H1 (cell line): ENCODE measurements at regions not wholly inside any gene's neighbourhood (a gene's known extent, or its start where the extent isn't known, plus 50 kb on each side); places are given as distances from the start of the nearest gene placed in this dataset.

Source experiments
- CTCF ChIA-PET: fragments of 300-600 bp; sonication (Branson Sonifier 250); formaldehyde crosslinking; loops from one replicate; lab custom pipeline; 2021; ENCODE audit not compliant: partially characterized antibody; lab: Charles Lee
- POLR2A ChIA-PET: fragments of 300-600 bp; sonication (Branson Sonifier 250); formaldehyde crosslinking; loops from one replicate; lab custom pipeline; 2021; ENCODE audit warnings: inconsistent platforms; ENCODE audit not compliant: partially characterized antibody; lab: Charles Lee
- DNase-seq, 2 experiments: peaks; one replicate each; pipeline versions ENCODE4 v3.0.0 to v3.0.0-alpha.2; 2010 to 2022; ENCODE audit warnings: low spot score in 2 of 2, low read depth in 1 of 2, mixed read lengths in 1 of 2
- FAIRE-seq: peaks from 2 replicates; lab custom pipeline; 2011; peaks lifted over from hg19 to GRCh38; lab: Jason Lieb, UNC
- H2AFZ ChIP-seq: 2 replicates; pipeline ENCODE4 v1.8.1; 2012; ENCODE audit warnings: low read length, inconsistent platforms
- H2AK5ac ChIP-seq: 2 replicates; pipeline ENCODE4 v1.6.1; 2013; ENCODE audit warnings: low read depth, low read length
- H2BK120ac ChIP-seq: replicated peaks from 2 replicates; pipeline ENCODE3; 2013; ENCODE audit warnings: low read depth, low read length, inconsistent platforms
- H2BK12ac ChIP-seq: 2 replicates; pipeline ENCODE4 v1.6.1; 2013; ENCODE audit warnings: low read depth, low read length
- H2BK15ac ChIP-seq: 2 replicates; pipeline ENCODE4 v1.6.1; 2013; ENCODE audit warnings: low read length
- H2BK20ac ChIP-seq: 2 replicates; pipeline ENCODE4 v1.6.1; 2013; ENCODE audit warnings: low read length
- H2BK5ac ChIP-seq: 2 replicates; pipeline ENCODE4 v1.6.1; 2013; ENCODE audit warnings: low read depth, low read length
- H3K14ac ChIP-seq: 2 replicates; pipeline ENCODE4 v1.6.1; 2013; ENCODE audit warnings: inconsistent platforms; ENCODE audit not compliant: insufficient read length
- H3K18ac ChIP-seq: 2 replicates; pipeline ENCODE4 v1.6.1; 2013; ENCODE audit warnings: low read length; ENCODE audit errors: extremely low read depth
- H3K23ac ChIP-seq: 2 replicates; pipeline ENCODE4 v1.6.1; 2013; ENCODE audit warnings: inconsistent platforms; ENCODE audit not compliant: insufficient read length
- H3K23me2 ChIP-seq: 2 replicates; pipeline ENCODE4 v1.6.1; 2013; ENCODE audit warnings: low read depth, low read length
- H3K27ac ChIP-seq: 2 replicates; pipeline ENCODE4 v1.6.1; 2011; ENCODE audit warnings: low read depth, low read length, inconsistent platforms
- H3K27me3 ChIP-seq, 4 experiments: replicated peaks in 1 of 4; 1 replicate in 1 of 4; 2 replicates in 3 of 4; pipeline versions ENCODE4 v1.6.1 to v1.8.1; 2011 to 2013; ENCODE audit warnings: low read length in 3 of 4, mild to moderate bottlenecking in 3 of 4, inconsistent platforms in 2 of 4, mixed read lengths in 2 of 4, moderate library complexity in 1 of 4; ENCODE audit not compliant: control insufficient read depth in 3 of 4, insufficient read depth in 3 of 4; ENCODE audit errors: extremely low read depth in 1 of 4
- H3K36me3 ChIP-seq, 4 experiments: 2 replicates each; pipeline versions ENCODE4 v1.6.1 to v1.8.1; 2011 to 2013; ENCODE audit warnings: mild to moderate bottlenecking in 4 of 4, low read length in 3 of 4, moderate library complexity in 2 of 4, control low read depth in 1 of 4, inconsistent platforms in 1 of 4; ENCODE audit not compliant: insufficient read depth in 4 of 4, control insufficient read depth in 2 of 4
- H3K4ac ChIP-seq: replicated peaks from 2 replicates; pipeline ENCODE3; 2013; ENCODE audit warnings: low read length, low read depth, mixed read lengths, inconsistent platforms; ENCODE audit not compliant: insufficient read length
- H3K4me1 ChIP-seq, 4 experiments: replicated peaks in 1 of 4; 1 replicate in 1 of 4; 2 replicates in 3 of 4; pipeline versions ENCODE4 v1.6.1 to v1.8.1; 2011 to 2013; ENCODE audit warnings: low read length in 3 of 4, inconsistent platforms in 2 of 4, mixed read lengths in 1 of 4; ENCODE audit not compliant: insufficient read depth in 4 of 4, control insufficient read depth in 3 of 4
- H3K4me2 ChIP-seq, 2 experiments: 2 replicates each; pipeline versions ENCODE4 v1.6.1 to v1.8.1; 2011 to 2013; ENCODE audit warnings: low read depth in 2 of 2, low read length in 2 of 2, control low read depth in 1 of 2, inconsistent platforms in 1 of 2, mild to moderate bottlenecking in 1 of 2; ENCODE audit not compliant: insufficient read depth in 1 of 2
- H3K4me3 ChIP-seq, 4 experiments: fragments of 200-600, 300-600 bp in 1 of 4; sonication (generic), shearing (Covaris generic), sonication (Bioruptor Twin) in 1 of 4; 2 replicates each; pipeline versions ENCODE4 v1.5.1 to v1.8.1; 2011 to 2016; ENCODE audit warnings: low read length in 4 of 4, low read depth in 3 of 4, control low read depth in 2 of 4, inconsistent platforms in 2 of 4, mild to moderate bottlenecking in 2 of 4, mixed read lengths in 1 of 4, moderate library complexity in 1 of 4; ENCODE audit not compliant: insufficient read depth in 2 of 4; ENCODE audit errors: extremely low read depth in 1 of 4
- H3K56ac ChIP-seq: replicated peaks from 2 replicates; pipeline ENCODE3; 2013; ENCODE audit warnings: low read depth, mild to moderate bottlenecking, mixed read lengths, low read length, inconsistent platforms; ENCODE audit not compliant: insufficient read length
- H3K79me1 ChIP-seq: 2 replicates; pipeline ENCODE4 v1.6.1; 2013; ENCODE audit warnings: low read depth, low read length, control low read depth
- H3K79me2 ChIP-seq, 2 experiments: 2 replicates each; pipeline versions ENCODE4 v1.6.1 to v1.8.1; 2012 to 2013; ENCODE audit warnings: low read length in 2 of 2, mild to moderate bottlenecking in 2 of 2, inconsistent platforms in 1 of 2; ENCODE audit not compliant: insufficient read depth in 2 of 2, control insufficient read depth in 1 of 2
- H3K9ac ChIP-seq, 4 experiments: replicated peaks in 1 of 4; 1 replicate in 1 of 4; 2 replicates in 3 of 4; pipeline versions ENCODE4 v1.6.1 to v1.8.1; 2011 to 2013; ENCODE audit warnings: low read depth in 3 of 4, low read length in 3 of 4, control low read depth in 2 of 4, mild to moderate bottlenecking in 2 of 4, moderate library complexity in 2 of 4, inconsistent platforms in 1 of 4; ENCODE audit errors: extremely low read depth in 1 of 4
- H3K9me3 ChIP-seq, 2 experiments: 2 replicates each; pipeline versions ENCODE4 v1.6.1 to v1.8.1; 2012 to 2013; ENCODE audit warnings: mild to moderate bottlenecking in 2 of 2, moderate library complexity in 2 of 2, control low read depth in 1 of 2, inconsistent platforms in 1 of 2, low read depth in 1 of 2, low read length in 1 of 2, mixed read lengths in 1 of 2; ENCODE audit not compliant: insufficient read depth in 2 of 2
- H4K20me1 ChIP-seq, 2 experiments: replicated peaks in 1 of 2; 2 replicates each; pipeline versions ENCODE3 to v1.8.1; 2011 to 2013; ENCODE audit warnings: inconsistent platforms in 2 of 2, low read length in 2 of 2, mild to moderate bottlenecking in 1 of 2; ENCODE audit not compliant: insufficient read depth in 2 of 2, control insufficient read depth in 1 of 2
- H4K5ac ChIP-seq: 2 replicates; pipeline ENCODE4 v1.6.1; 2013; ENCODE audit warnings: low read length, low read depth, mixed read lengths, inconsistent platforms; ENCODE audit not compliant: insufficient read length
- H4K8ac ChIP-seq: 2 replicates; pipeline ENCODE4 v1.8.0; 2013; ENCODE audit warnings: mild to moderate bottlenecking, moderate library complexity, low read length, inconsistent platforms; ENCODE audit not compliant: insufficient read depth; ENCODE audit errors: extremely low read depth
- H4K91ac ChIP-seq: replicated peaks from 2 replicates; pipeline ENCODE3; 2013; ENCODE audit warnings: low read length, mixed read lengths, inconsistent platforms; ENCODE audit not compliant: insufficient read length
- SUZ12 ChIP-seq: fragments of 200-600 bp; sonication (generic); IDR thresholded peaks from 2 replicates; pipeline ENCODE4 v1.6.1; 2012; ENCODE audit warnings: mild to moderate bottlenecking, inconsistent platforms, low read length, moderate library complexity, mixed read lengths
- WGBS, 2 experiments: shearing (Covaris generic) in 1 of 2; methylation state at CpG; one replicate each; pipeline versions ENCODE4 v1.1.6 to v1.1.7; 2013 to 2015; ENCODE audit warnings: low lambda C conversion rate in 2 of 2, mixed read lengths in 2 of 2, inconsistent platforms in 1 of 2, low coverage in 1 of 2, missing lambda C conversion rate in 1 of 2; ENCODE audit not compliant: insufficient replicate concordance in 2 of 2, insufficient coverage in 1 of 2, insufficient read length in 1 of 2; ENCODE audit errors: extremely low coverage in 1 of 2, missing lambda C conversion rate in 1 of 2; 5-methylcytosine and 5-hydroxymethylcytosine counted together

DNA sequence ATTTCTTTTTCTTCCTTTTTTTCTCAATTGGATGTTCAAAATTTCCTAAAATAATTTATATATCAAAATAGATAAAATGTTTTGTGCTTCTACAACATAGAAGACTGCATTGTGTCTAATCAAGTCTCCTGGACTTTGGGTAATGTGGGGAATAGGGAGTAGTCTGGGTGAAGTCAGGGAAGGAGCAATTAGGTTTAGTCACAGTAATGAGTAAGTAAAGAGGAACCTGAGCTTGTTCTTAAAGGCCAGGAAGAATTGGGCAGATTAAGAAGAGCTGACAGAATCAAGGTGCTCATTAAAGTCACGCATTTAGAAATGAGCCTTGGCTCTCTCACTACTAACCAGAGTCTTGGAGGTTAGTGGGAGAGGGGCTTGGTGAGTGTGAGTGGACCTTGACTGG, 233.3 kb upstream of the SSTR1 start:
- Histone ChIP-seq H2BK5ac (no peak overlapping the region), H3K9ac (no peak overlapping the region), H3K23me2 (no peaks in the 10 kb centered on the region; the same call in 1 of the 2 replicates), H4K20me1 (no peaks in the 10 kb centered on the region), H3K4me1 (0 out of 7 replicates have a peak, but pooled peaks cover 0 to 4% (median 0%) of the 10 kb centered on the region in 4 experiments), H3K4me2 (no peak overlapping the region), H2BK20ac (no peak overlapping the region), H3K79me2 (no peaks in the 10 kb centered on the region), H3K4me3 (no peak overlapping the region), H3K27ac (no peak overlapping the region), H2BK120ac (no peak overlapping the region), H3K56ac (no peak overlapping the region), H3K23ac (no peak overlapping the region), H2AK5ac (no peak overlapping the region), H3K18ac (no peak overlapping the region), H3K4ac (no peak overlapping the region), H4K5ac (no peak overlapping the region), H3K9me3 (0 out of 4 replicates have a peak, but pooled peaks cover 0 to 2% of the 10 kb centered on the region in 2 experiments), H3K79me1 (no peaks in the 10 kb centered on the region), H4K8ac (no peak overlapping the region), H3K14ac (no peak overlapping the region), H3K27me3 (no peaks in the 10 kb centered on the region), H2BK15ac (no peak overlapping the region), H2BK12ac (no peak overlapping the region), H2AFZ (no peak overlapping the region), H3K36me3 (no peaks in the 10 kb centered on the region), H4K91ac (no peak overlapping the region)
- DNase-seq = no peak
- CTCF ChIA-PET = interaction anchor here (0.7 to 4.6 kb wide), 3 partner anchors 11 to 44 kb away, joined by 3 to 15 read pairs (median 4); no protein-coding TSS in a partner anchor
- 94% methylated on average over 1 of the region's 1 CpG; no CpG with 5 or more reads in 1 of the 2 experiments for WGBS, 2 experiments
- POLR2A ChIA-PET = interaction anchor here (1.0 kb wide), 1 partner anchor 224 kb away, joined by 3 read pairs; no protein-coding TSS in a partner anchor
- FAIRE-seq = no peak
- TF ChIP-seq SUZ12 = no peak
